IMR-90 (cell line): ENCODE measurements at regions not wholly inside any gene's neighbourhood (a gene's known extent, or its start where the extent isn't known, plus 50 kb on each side); places are given as distances from the start of the nearest gene placed in this dataset.
"Not testable (repeated sequence)": the region's sequence is repeated elsewhere in the genome, so short reads cannot be mapped to it uniquely, and the experiment has no call there.

Source experiments
- ATAC-seq: fragments of 200-7000 bp; cut with Tn5 transposase; 2 replicates; pipeline ENCODE4 v1.9.1; 2020; ENCODE audit warnings: low read depth, mild to moderate bottlenecking, moderate library complexity
- BruUV-seq: library from RNA; stranded (reverse); fragments of 400-500 nt; replicated peaks from 2 replicates; lab custom pipeline; 2021; lab: Mats Ljungman, UMichigan
- CTCF ChIA-PET: fragments of 300-600 bp; formaldehyde crosslinking; extraction: SDS; loops from one replicate; lab custom pipeline; 2021; ENCODE audit warnings: antibody characterized with exemption; lab: Yijun Ruan, JAX
- POLR2A ChIA-PET: fragments of 300-600 bp; sonication (Branson Sonifier 250); formaldehyde crosslinking; loops from one replicate; lab custom pipeline; 2022; ENCODE audit warnings: antibody characterized with exemption; ENCODE audit not compliant: unreplicated experiment; lab: Charles Lee
- DNase-seq: peaks from one replicate; pipeline ENCODE4 v3.0.0; 2013
- H2AFZ ChIP-seq: replicated peaks from 2 replicates; pipeline ENCODE3; 2013; ENCODE audit warnings: low read length, mild to moderate bottlenecking; ENCODE audit not compliant: poor library complexity
- H2AK5ac ChIP-seq: 2 replicates; pipeline ENCODE4 v1.6.1; 2013; ENCODE audit warnings: low read depth, low read length, inconsistent platforms
- H2AK9ac ChIP-seq: replicated peaks from 2 replicates; pipeline ENCODE3; 2013; ENCODE audit warnings: mild to moderate bottlenecking, low read depth, low read length, moderate library complexity; ENCODE audit not compliant: poor library complexity
- H2BK120ac ChIP-seq: 2 replicates; pipeline ENCODE4 v1.6.1; 2013; ENCODE audit warnings: low read depth, low read length, inconsistent platforms
- H2BK15ac ChIP-seq: 3 replicates; pipeline ENCODE4 v1.6.1; 2013; ENCODE audit warnings: low read depth, low read length, inconsistent platforms
- H2BK20ac ChIP-seq: 2 replicates; pipeline ENCODE4 v1.6.1; 2013; ENCODE audit warnings: low read depth, mild to moderate bottlenecking, inconsistent platforms, low read length, moderate library complexity
- H2BK5ac ChIP-seq: 2 replicates; pipeline ENCODE4 v1.6.1; 2013; ENCODE audit warnings: mild to moderate bottlenecking, low read depth, low read length, inconsistent platforms; ENCODE audit not compliant: poor library complexity, severe bottlenecking
- H3K14ac ChIP-seq: replicated peaks from 2 replicates; pipeline ENCODE4 v1.6.1; 2013; ENCODE audit warnings: low read depth, low read length, inconsistent platforms
- H3K18ac ChIP-seq: 2 replicates; pipeline ENCODE4 v1.6.1; 2013; ENCODE audit warnings: low read depth, low read length, control low read depth
- H3K23ac ChIP-seq: 2 replicates; pipeline ENCODE4 v1.6.1; 2013; ENCODE audit warnings: low read depth, low read length, inconsistent platforms
- H3K27ac ChIP-seq: 2 replicates; pipeline ENCODE4 v1.5.1; 2013; ENCODE audit warnings: mild to moderate bottlenecking, control low read depth, low read length; ENCODE audit not compliant: insufficient read depth
- H3K27me3 ChIP-seq: 2 replicates; pipeline ENCODE4 v1.6.1; 2013; ENCODE audit warnings: low read length; ENCODE audit not compliant: control insufficient read depth, insufficient read depth
- H3K36me3 ChIP-seq: 2 replicates; pipeline ENCODE4 v1.6.1; 2013; ENCODE audit warnings: low read length, mixed read lengths; ENCODE audit not compliant: control insufficient read depth, insufficient read depth
- H3K4ac ChIP-seq: 2 replicates; pipeline ENCODE4 v1.6.1; 2013; ENCODE audit warnings: low read depth, low read length, inconsistent platforms
- H3K4me1 ChIP-seq: 2 replicates; pipeline ENCODE4 v1.6.1; 2013; ENCODE audit warnings: low read length, mixed read lengths; ENCODE audit not compliant: control insufficient read depth, insufficient read depth
- H3K4me2 ChIP-seq: 2 replicates; pipeline ENCODE4 v1.6.1; 2013; ENCODE audit warnings: low read depth, mild to moderate bottlenecking, control low read depth, low read length, moderate library complexity
- H3K4me3 ChIP-seq: 2 replicates; pipeline ENCODE4 v1.5.1; 2013; ENCODE audit warnings: low read depth, mild to moderate bottlenecking, control low read depth, low read length, moderate library complexity; ENCODE audit not compliant: insufficient read depth
- H3K56ac ChIP-seq: 2 replicates; pipeline ENCODE4 v1.6.1; 2013; ENCODE audit warnings: low read length, inconsistent platforms; ENCODE audit not compliant: insufficient read depth; ENCODE audit errors: extremely low read depth
- H3K79me1 ChIP-seq, 2 experiments: 2 replicates each; pipeline ENCODE4 v1.6.1; 2013; ENCODE audit warnings: low read length in 2 of 2, inconsistent platforms in 1 of 2, low read depth in 1 of 2
- H3K9ac ChIP-seq: 2 replicates; pipeline ENCODE4 v1.6.1; 2013; ENCODE audit warnings: low read depth, low read length, control low read depth
- H3K9me1 ChIP-seq: 2 replicates; pipeline ENCODE4 v1.6.1; 2013; ENCODE audit warnings: low read length, inconsistent platforms; ENCODE audit not compliant: insufficient read depth
- H3K9me3 ChIP-seq: 2 replicates; pipeline ENCODE4 v1.6.1; 2013; ENCODE audit warnings: low read length; ENCODE audit not compliant: control insufficient read depth, insufficient read depth
- H4K20me1 ChIP-seq: 2 replicates; pipeline ENCODE4 v1.6.1; 2013; ENCODE audit warnings: low read length, inconsistent platforms; ENCODE audit not compliant: insufficient read depth
- H4K5ac ChIP-seq: 2 replicates; pipeline ENCODE4 v1.6.1; 2013; ENCODE audit warnings: mild to moderate bottlenecking, low read depth, low read length, control low read depth
- H4K8ac ChIP-seq, 2 experiments: 2 replicates each; pipeline ENCODE4 v1.6.1; 2013; ENCODE audit warnings: low read depth in 2 of 2, low read length in 2 of 2, control low read depth in 1 of 2, inconsistent platforms in 1 of 2
- H4K91ac ChIP-seq: 2 replicates; pipeline ENCODE4 v1.6.1; 2013; ENCODE audit warnings: low read depth, low read length, inconsistent platforms; ENCODE audit not compliant: insufficient read depth
- dilution Hi-C: fragments of 300-500 bp; cut with HindIII; formaldehyde crosslinking; loops from one replicate; pipeline ENCODE4 v1.14.3; 2018; ENCODE audit warnings: low sequenced_read_pairs; ENCODE audit not compliant: unreplicated experiment
- in situ Hi-C: fragments of 300-500 bp; cut with MboI; formaldehyde crosslinking; loops from 3 replicates; pipeline ENCODE4 v1.14.3; 2019; ENCODE audit warnings: low sequenced_read_pairs, inconsistent platforms, mixed read lengths
- intact Hi-C: fragments of 100-400 bp; cut with micrococcal nuclease; formaldehyde crosslinking; loops from 2 replicates; pipeline ENCODE4 v1.10.0; 2022

GRCh38 chrX:140396326-140396725, 108.5 kb downstream of the SOX3 start:
- not testable (repeated sequence) for H3K9me3 ChIP-seq, H3K4me2 ChIP-seq

More at GRCh38 chrX:140396326-140396725, 108.5 kb downstream of the SOX3 start:
- H3K18ac ChIP-seq, H3K4me1 ChIP-seq, H3K9ac ChIP-seq, H3K4ac ChIP-seq, dilution Hi-C loops, H4K20me1 ChIP-seq, H2BK15ac ChIP-seq, H2AK5ac ChIP-seq, H2BK120ac ChIP-seq, POLR2A ChIA-PET, BruUV-seq, intact Hi-C loops, H2AFZ ChIP-seq, H4K5ac ChIP-seq, H3K27ac ChIP-seq, in situ Hi-C loops, H3K9me1 ChIP-seq, DNase-seq, H3K14ac ChIP-seq, H2BK5ac ChIP-seq, H3K56ac ChIP-seq, H3K4me3 ChIP-seq, H3K23ac ChIP-seq, H2BK20ac ChIP-seq, H2AK9ac ChIP-seq, ATAC-seq, H4K8ac ChIP-seq, H3K36me3 ChIP-seq, H4K91ac ChIP-seq, H3K27me3 ChIP-seq, H3K79me1 ChIP-seq, CTCF ChIA-PET: not testable (repeated sequence)
